ENCODE measurements at regions not wholly inside any gene's neighbourhood (a gene's known extent, or its start where the extent isn't known, plus 50 kb on each side); places are given as distances from the start of the nearest gene placed in this dataset.
A peak's percentile ranks its signal among the peaks of the same experiment; 100 is the strongest.

GRCh38 chr1:188433425-188433824 lies 1604.7 kb downstream of the PLA2G4A start:
- DNase-seq (ENCODE audit: low read depth, low spot score) = peak; percentile 24
- in situ Hi-C loops (cut with HindIII; ENCODE audit: low sequenced_read_pairs) = no loop called here
- TF ChIP-seq CTCF (IDR thresholded peaks at IDR 0.05; ENCODE audit: low read depth, low read length) = no peak
- no peak overlapping the region for H3K4me3 ChIP-seq (ENCODE audit: low read depth, low read length)

GRCh38 chr1:188444526-188444925 lies 1615.8 kb downstream of the PLA2G4A start:
- H3K4me3 ChIP-seq (ENCODE audit: low read depth, low read length) = no peak overlapping the region
- in situ Hi-C loops (cut with HindIII; ENCODE audit: low sequenced_read_pairs) = no loop called here
- no peak for DNase-seq (ENCODE audit: low read depth, low spot score)
- TF ChIP-seq CTCF (IDR thresholded peaks at IDR 0.05; ENCODE audit: low read depth, low read length) = no peak

- H3K4me3 ChIP-seq (ENCODE audit: low read depth, low read length) = no peak overlapping the region
- no peak for DNase-seq (ENCODE audit: low read depth, low spot score)
- TF ChIP-seq CTCF (IDR thresholded peaks at IDR 0.05; ENCODE audit: low read depth, low read length) = no peak
- in situ Hi-C loops (cut with HindIII; ENCODE audit: low sequenced_read_pairs) = no loop called here
These were observed 1634.1 kb downstream of the PLA2G4A start for GRCh38 chr1:188462837-188463236.

- H3K4me3 ChIP-seq (ENCODE audit: low read depth, low read length) = no peak overlapping the region
- in situ Hi-C loops (cut with HindIII; ENCODE audit: low sequenced_read_pairs) = no loop called here
- no peak for DNase-seq (ENCODE audit: low read depth, low spot score)
- TF ChIP-seq CTCF (IDR thresholded peaks at IDR 0.05; ENCODE audit: low read depth, low read length) = no peak
These were observed 1635.2 kb downstream of the PLA2G4A start for GRCh38 chr1:188463919-188464318.

GRCh38 chr1:188466539-188466938 lies 1637.8 kb downstream of the PLA2G4A start:
- H3K4me3 ChIP-seq (ENCODE audit: low read depth, low read length) = no peak overlapping the region
- no peak for DNase-seq (ENCODE audit: low read depth, low spot score)
- in situ Hi-C loops (cut with HindIII; ENCODE audit: low sequenced_read_pairs) = no loop called here
- no peak for TF ChIP-seq CTCF (IDR thresholded peaks at IDR 0.05; ENCODE audit: low read depth, low read length)

GRCh38 chr1:188476606-188477005 lies 1647.9 kb downstream of the PLA2G4A start:
- no peak for DNase-seq (ENCODE audit: low read depth, low spot score)
- no peak for TF ChIP-seq CTCF (IDR thresholded peaks at IDR 0.05; ENCODE audit: low read depth, low read length)
- no peak overlapping the region for H3K4me3 ChIP-seq (ENCODE audit: low read depth, low read length)
- in situ Hi-C loops (cut with HindIII; ENCODE audit: low sequenced_read_pairs) = no loop called here

Data from astrocyte of the spinal cord (primary cell).